SU-DHL-6 (cell line): ENCODE measurements at regions not wholly inside any gene's neighbourhood (a gene's known extent, or its start where the extent isn't known, plus 50 kb on each side); places are given as distances from the start of the nearest gene placed in this dataset.

Experiments used
- H2AFZ ChIP-seq: fragments of 200-600 bp; sonication (generic); 2 replicates; pipeline ENCODE4 v1.6.1; 2014; ENCODE audit warnings: low read depth, mild to moderate bottlenecking, moderate library complexity, mixed read lengths, antibody characterized with exemption, low read length; ENCODE audit not compliant: severe bottlenecking
- H3F3A ChIP-seq: fragments of 200-600 bp; shearing (Covaris generic); 2 replicates; pipeline ENCODE4 v1.6.0; 2016; ENCODE audit warnings: antibody characterized with exemption, mild to moderate bottlenecking; ENCODE audit not compliant: insufficient read depth
- H3K27ac ChIP-seq: fragments of 200-600 bp; sonication (generic); 2 replicates; pipeline ENCODE4 v1.5.1; 2016; ENCODE audit warnings: low read depth, mild to moderate bottlenecking, low read length, moderate library complexity, mixed read lengths
- H3K27me3 ChIP-seq: fragments of 200-600 bp; sonication (generic), shearing (Covaris generic); 2 replicates; pipeline ENCODE4 v1.6.0; 2014; ENCODE audit warnings: mild to moderate bottlenecking, low read length
- H3K36me3 ChIP-seq: fragments of 200-600 bp; sonication (generic); 2 replicates; pipeline ENCODE4 v1.6.1; 2014; ENCODE audit warnings: mild to moderate bottlenecking, low read length, mixed read lengths
- H3K4me2 ChIP-seq: fragments of 300-600, 200-600 bp; shearing (Covaris generic), sonication (generic); 2 replicates; pipeline ENCODE4 v1.6.0; 2014; ENCODE audit warnings: low read length, low read depth, mild to moderate bottlenecking; ENCODE audit not compliant: poor library complexity, severe bottlenecking
- H3K4me3 ChIP-seq: fragments of 200-600 bp; sonication (generic); 2 replicates; pipeline ENCODE4 v1.5.1; 2014; ENCODE audit warnings: antibody characterized with exemption, low read length, mild to moderate bottlenecking, mixed read lengths; ENCODE audit not compliant: insufficient read depth, poor library complexity, severe bottlenecking
- H3K79me2 ChIP-seq: fragments of 200-600 bp; sonication (generic); 2 replicates; pipeline ENCODE4 v1.6.1; 2014; ENCODE audit warnings: mild to moderate bottlenecking, low read length, moderate library complexity; ENCODE audit not compliant: insufficient read depth
- H3K9ac ChIP-seq: fragments of 200-600 bp; sonication (generic); 2 replicates; pipeline ENCODE4 v1.7.0; 2014; ENCODE audit warnings: mild to moderate bottlenecking, low read length
- H3K9me2 ChIP-seq: fragments of 200-600 bp; sonication (generic); replicated peaks from 2 replicates; pipeline ENCODE4 v1.6.1; 2014; ENCODE audit warnings: low read length; ENCODE audit not compliant: insufficient read depth
- H3K9me3 ChIP-seq: fragments of 200-600 bp; sonication (generic); 2 replicates; pipeline ENCODE4 v1.6.1; 2014; ENCODE audit warnings: low read length, mixed read lengths; ENCODE audit not compliant: insufficient read depth
- H4K20me1 ChIP-seq: fragments of 200-600 bp; sonication (generic); 2 replicates; pipeline ENCODE4 v1.6.1; 2014; ENCODE audit warnings: low read depth, mild to moderate bottlenecking, antibody characterized with exemption, low read length, moderate library complexity, mixed read lengths
- CTCF ChIP-seq: fragments of 200-600 bp; sonication (generic); IDR thresholded peaks from one replicate; pipeline ENCODE4 v1.5.1; 2017; ENCODE audit warnings: antibody characterized with exemption, mild to moderate bottlenecking, low read length, moderate library complexity; ENCODE audit not compliant: insufficient read depth, poor library complexity, severe bottlenecking
- EZH2phosphoT487 ChIP-seq: fragments of 200-600 bp; sonication (generic), shearing (Covaris generic); conservative IDR thresholded peaks from 2 replicates; pipeline ENCODE4 v1.6.1; 2018; ENCODE audit warnings: mild to moderate bottlenecking, antibody characterized with exemption, low read length, moderate library complexity, mixed read lengths

DNA sequence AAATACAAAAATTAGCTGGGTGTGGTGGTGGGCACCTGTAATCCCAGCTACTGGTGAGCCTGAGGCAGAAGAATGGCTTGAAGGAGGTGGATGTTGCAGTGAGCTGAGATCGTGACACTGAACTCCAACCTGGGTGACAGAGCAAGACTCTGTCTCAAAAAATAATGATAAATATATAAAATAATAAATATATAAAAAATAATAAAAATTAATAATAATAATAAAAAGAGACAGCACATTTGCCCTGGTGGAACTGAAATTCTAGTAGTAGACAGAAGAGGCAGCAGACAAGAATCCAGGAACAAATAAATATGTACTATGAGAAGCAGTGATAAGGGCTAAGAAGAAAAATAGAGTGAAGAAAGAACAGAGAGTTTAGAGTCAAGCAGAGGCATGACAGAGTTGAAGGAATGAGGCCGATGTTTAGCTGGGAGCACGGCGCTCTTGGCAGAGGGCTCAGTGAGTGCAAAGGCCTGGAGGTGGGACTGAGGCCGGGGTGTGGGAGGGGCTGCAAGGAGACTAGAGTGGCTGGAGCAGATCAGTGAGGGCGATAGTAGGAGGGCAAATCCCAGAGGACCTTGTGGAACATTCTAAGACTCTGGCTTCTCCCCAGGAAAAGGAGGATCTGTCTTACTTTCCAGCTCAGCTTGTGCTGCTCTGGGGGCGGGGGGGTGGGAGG is 410.3 kb downstream of the MN1 start:
- H4K20me1 ChIP-seq, result no peaks in the 10 kb centered on the region
- no peak overlapping the region for H3K9ac ChIP-seq
- TF ChIP-seq CTCF (no peak), EZH2phosphoT487 (no peak)
- no peaks in the 10 kb centered on the region for H3K36me3 ChIP-seq
- no peak overlapping the region for H2AFZ ChIP-seq
- no peaks in the 10 kb centered on the region for H3K9me3 ChIP-seq
- no peak overlapping the region for H3K27ac ChIP-seq
- no peaks in the 10 kb centered on the region for H3K27me3 ChIP-seq
- no peaks in the 10 kb centered on the region for H3F3A ChIP-seq
- H3K9me2 ChIP-seq, result no peaks in the 10 kb centered on the region
- no peak overlapping the region for H3K4me3 ChIP-seq
- H3K79me2 ChIP-seq, result no peaks in the 10 kb centered on the region
- H3K4me2 ChIP-seq, result no peak overlapping the region

GRCh38 chr22:27393371-27393770 is 408.2 kb downstream of the MN1 start:
- Histone ChIP-seq H3K4me3 (no peak overlapping the region), H3K9me3 (no peaks in the 10 kb centered on the region)

GRCh38 chr22:27394806-27395404 is 406.7 kb downstream of the MN1 start:
- Histone ChIP-seq H3K79me2 (no peaks in the 10 kb centered on the region), H3K4me3 (no peak overlapping the region), H2AFZ (no peak overlapping the region), H3K36me3 (no peaks in the 10 kb centered on the region), H3K9ac (no peak overlapping the region), H3F3A (no peaks in the 10 kb centered on the region), H4K20me1 (no peaks in the 10 kb centered on the region), H3K4me2 (no peak overlapping the region), H3K9me2 (no peaks in the 10 kb centered on the region), H3K27me3 (peaks cover 2% of the 10 kb centered on the region; the same call in 1 of the 2 replicates), H3K9me3 (no peaks in the 10 kb centered on the region), H3K27ac (no peak overlapping the region)
- TF ChIP-seq CTCF, result no peak
- no peak for TF ChIP-seq EZH2phosphoT487

More at GRCh38 chr22:27393371-27393770, 408.2 kb downstream of the MN1 start:
- H3K27me3 ChIP-seq, result peaks cover 2% of the 10 kb centered on the region; the same call in 1 of the 2 replicates
- H3K27ac ChIP-seq, result no peak overlapping the region
- H3F3A ChIP-seq, result no peaks in the 10 kb centered on the region
- no peaks in the 10 kb centered on the region for H3K36me3 ChIP-seq
- no peak overlapping the region for H2AFZ ChIP-seq
- H3K9ac ChIP-seq, result no peak overlapping the region
- no peaks in the 10 kb centered on the region for H3K9me2 ChIP-seq
- no peaks in the 10 kb centered on the region for H4K20me1 ChIP-seq
- no peaks in the 10 kb centered on the region for H3K79me2 ChIP-seq
- no peak for TF ChIP-seq EZH2phosphoT487
- no peak for TF ChIP-seq CTCF
- H3K4me2 ChIP-seq, result no peak overlapping the region
